ENCODE measurements at regions not wholly inside any gene's neighbourhood (a gene's known extent, or its start where the extent isn't known, plus 50 kb on each side); places are given as distances from the start of the nearest gene placed in this dataset.

DNA sequence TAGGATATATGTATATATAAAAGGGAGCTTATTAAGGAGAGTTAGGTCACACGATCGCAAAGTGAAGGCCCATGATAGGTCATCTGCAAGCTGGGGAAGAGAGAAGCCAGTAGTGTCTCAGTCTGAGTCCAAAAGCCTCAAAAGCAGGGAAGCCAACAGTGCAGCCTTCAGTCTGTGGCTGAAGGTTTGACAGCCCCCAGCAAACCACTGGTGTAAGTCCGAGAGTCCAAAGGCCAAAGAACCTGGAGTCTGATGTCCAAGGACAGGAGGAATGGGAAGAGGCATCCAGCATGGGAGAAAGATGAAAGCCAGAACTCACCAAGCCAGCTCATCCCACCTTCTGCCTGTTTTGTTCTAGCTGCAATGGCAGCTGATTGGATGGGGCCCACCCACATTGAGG, 88.9 kb upstream of the TBX20 start:
- no peak for DNase-seq (ENCODE audit: unreplicated experiment)
- H3K27me3 Mint-ChIP-seq (ENCODE audit: insufficient read depth, unreplicated experiment): no peaks in the 10 kb centered on the region
- H3K4me3 Mint-ChIP-seq (ENCODE audit: unreplicated experiment): no peak overlapping the region
- H3K27ac Mint-ChIP-seq (ENCODE audit: low read depth, unreplicated experiment): no peak overlapping the region
- H3K36me3 Mint-ChIP-seq (ENCODE audit: insufficient read depth, unreplicated experiment): no peaks in the 10 kb centered on the region
- intact Hi-C loops (cut with micrococcal nuclease): no loop called here
- H3K9me3 Mint-ChIP-seq (ENCODE audit: unreplicated experiment): no peaks in the 10 kb centered on the region
- ChIA-PET CTCF (no interaction called here), POLR2A (no interaction called here)
- TF ChIP-seq, protein P1, sequence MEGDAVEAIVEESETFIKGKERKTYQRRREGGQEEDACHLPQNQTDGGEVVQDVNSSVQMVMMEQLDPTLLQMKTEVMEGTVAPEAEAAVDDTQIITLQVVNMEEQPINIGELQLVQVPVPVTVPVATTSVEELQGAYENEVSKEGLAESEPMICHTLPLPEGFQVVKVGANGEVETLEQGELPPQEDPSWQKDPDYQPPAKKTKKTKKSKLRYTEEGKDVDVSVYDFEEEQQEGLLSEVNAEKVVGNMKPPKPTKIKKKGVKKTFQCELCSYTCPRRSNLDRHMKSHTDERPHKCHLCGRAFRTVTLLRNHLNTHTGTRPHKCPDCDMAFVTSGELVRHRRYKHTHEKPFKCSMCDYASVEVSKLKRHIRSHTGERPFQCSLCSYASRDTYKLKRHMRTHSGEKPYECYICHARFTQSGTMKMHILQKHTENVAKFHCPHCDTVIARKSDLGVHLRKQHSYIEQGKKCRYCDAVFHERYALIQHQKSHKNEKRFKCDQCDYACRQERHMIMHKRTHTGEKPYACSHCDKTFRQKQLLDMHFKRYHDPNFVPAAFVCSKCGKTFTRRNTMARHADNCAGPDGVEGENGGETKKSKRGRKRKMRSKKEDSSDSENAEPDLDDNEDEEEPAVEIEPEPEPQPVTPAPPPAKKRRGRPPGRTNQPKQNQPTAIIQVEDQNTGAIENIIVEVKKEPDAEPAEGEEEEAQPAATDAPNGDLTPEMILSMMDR (IDR thresholded peaks at IDR 0.05; ENCODE audit: unreplicated experiment): no peak
- no TSS peak for BruUV-seq (replicated peaks)
- H3K4me1 Mint-ChIP-seq (ENCODE audit: insufficient read depth, unreplicated experiment): no peaks in the 10 kb centered on the region

DNA sequence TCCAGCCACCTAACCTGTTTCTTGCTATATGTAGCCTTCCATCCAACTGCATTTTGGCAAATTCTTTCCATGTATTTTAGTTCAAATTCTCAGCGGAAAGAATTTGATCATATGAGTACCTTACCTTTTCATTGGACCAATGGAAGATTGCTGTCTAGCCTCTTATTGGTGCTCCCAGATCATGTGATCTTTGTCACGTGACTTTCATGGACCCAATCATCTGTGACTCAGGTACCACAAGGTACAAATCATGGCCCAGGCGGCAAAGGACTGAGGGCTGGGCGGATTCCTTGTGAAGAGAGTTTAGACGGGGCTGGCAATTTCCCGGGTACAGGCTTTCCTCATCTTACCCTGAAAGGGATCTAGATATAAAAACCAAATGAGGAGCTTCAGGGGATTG, 85.9 kb upstream of the TBX20 start:
- no TSS peak for BruUV-seq (replicated peaks)
- Mint-ChIP-seq H3K4me3 (ENCODE audit: unreplicated experiment) (no peak overlapping the region), H3K4me1 (ENCODE audit: insufficient read depth, unreplicated experiment) (no peaks in the 10 kb centered on the region), H3K27me3 (ENCODE audit: insufficient read depth, unreplicated experiment) (no peaks in the 10 kb centered on the region), H3K27ac (ENCODE audit: low read depth, unreplicated experiment) (no peak overlapping the region), H3K9me3 (ENCODE audit: unreplicated experiment) (no peaks in the 10 kb centered on the region), H3K36me3 (ENCODE audit: insufficient read depth, unreplicated experiment) (no peaks in the 10 kb centered on the region)
- POLR2A ChIA-PET: no interaction called here
- TF ChIP-seq, protein P1 (IDR thresholded peaks at IDR 0.05; ENCODE audit: unreplicated experiment): no peak
- intact Hi-C loops (cut with micrococcal nuclease): no loop called here
- DNase-seq (ENCODE audit: unreplicated experiment): no peak
- CTCF ChIA-PET: no interaction called here

DNA sequence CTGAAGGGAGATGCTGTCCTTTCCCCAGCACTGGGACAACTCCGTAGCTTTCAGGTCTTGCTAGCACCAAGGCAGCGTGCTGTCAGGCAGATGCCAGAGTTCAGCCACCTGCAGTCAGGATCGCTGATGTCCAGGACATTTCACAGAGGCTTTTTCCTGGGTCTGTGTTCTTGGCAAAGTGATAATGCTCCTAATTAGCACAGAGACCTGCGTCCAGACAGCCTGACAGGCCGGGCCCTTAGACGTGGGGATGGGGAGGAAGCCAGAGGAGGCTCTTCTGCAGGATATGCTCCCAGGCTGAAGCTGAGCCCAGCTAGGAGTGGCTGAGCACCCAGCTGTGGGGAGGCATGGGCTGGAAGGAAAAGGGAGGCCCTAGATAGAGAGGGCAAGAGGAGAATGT, 82.5 kb upstream of the TBX20 start:
- H3K36me3 Mint-ChIP-seq (ENCODE audit: insufficient read depth, unreplicated experiment): no peaks in the 10 kb centered on the region
- no peak for DNase-seq (ENCODE audit: unreplicated experiment)
- H3K4me3 Mint-ChIP-seq (ENCODE audit: unreplicated experiment): no peak overlapping the region
- CTCF ChIA-PET: no interaction called here
- no TSS peak for BruUV-seq (replicated peaks)
- peaks cover 1% of the 10 kb centered on the region for H3K27me3 Mint-ChIP-seq (ENCODE audit: insufficient read depth, unreplicated experiment)
- intact Hi-C loops (cut with micrococcal nuclease): no loop called here
- H3K27ac Mint-ChIP-seq (ENCODE audit: low read depth, unreplicated experiment): no peak overlapping the region
- TF ChIP-seq, protein P1 (IDR thresholded peaks at IDR 0.05; ENCODE audit: unreplicated experiment): no peak
- H3K9me3 Mint-ChIP-seq (ENCODE audit: unreplicated experiment): no peaks in the 10 kb centered on the region
- POLR2A ChIA-PET: no interaction called here
- no peaks in the 10 kb centered on the region for H3K4me1 Mint-ChIP-seq (ENCODE audit: insufficient read depth, unreplicated experiment)

DNA sequence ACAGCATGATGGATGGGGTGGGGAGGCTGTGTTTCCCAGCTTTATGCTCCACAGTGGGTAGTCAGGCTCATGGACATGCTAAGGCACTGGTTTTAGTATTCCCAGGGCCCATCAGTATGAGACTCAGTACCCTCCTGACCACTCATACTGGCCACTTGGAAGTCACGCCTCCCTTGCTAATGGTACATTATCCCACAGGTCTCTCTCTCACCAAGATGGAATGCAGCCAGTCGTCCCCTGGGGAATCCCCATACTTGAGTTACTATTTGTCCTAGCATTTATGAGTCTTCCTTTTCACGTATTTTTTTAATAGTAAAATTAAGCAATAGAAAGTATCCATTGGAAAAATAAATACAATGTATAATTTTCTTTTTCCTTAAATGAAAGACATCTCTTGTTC, 80.6 kb upstream of the TBX20 start:
- Mint-ChIP-seq H3K27me3 (ENCODE audit: insufficient read depth, unreplicated experiment) (peaks cover 18% of the 10 kb centered on the region), H3K9me3 (ENCODE audit: unreplicated experiment) (no peaks in the 10 kb centered on the region), H3K4me1 (ENCODE audit: insufficient read depth, unreplicated experiment) (no peaks in the 10 kb centered on the region), H3K36me3 (ENCODE audit: insufficient read depth, unreplicated experiment) (no peaks in the 10 kb centered on the region), H3K27ac (ENCODE audit: low read depth, unreplicated experiment) (no peak overlapping the region), H3K4me3 (ENCODE audit: unreplicated experiment) (no peak overlapping the region)
- peak; percentile 40 for DNase-seq (ENCODE audit: unreplicated experiment)
- TF ChIP-seq, protein P1 (IDR thresholded peaks at IDR 0.05; ENCODE audit: unreplicated experiment): no peak
- intact Hi-C loops (cut with micrococcal nuclease): no loop called here
- ChIA-PET POLR2A (no interaction called here), CTCF (no interaction called here)
- no TSS peak for BruUV-seq (replicated peaks)
